ENCODE measurements at regions not wholly inside any gene's neighbourhood (a gene's known extent, or its start where the extent isn't known, plus 50 kb on each side); places are given as distances from the start of the nearest gene placed in this dataset.

GRCh38 chr2:14385043-14385442 is 247.5 kb upstream of the LRATD1 start:
- 0 out of 2 replicates have a peak, but pooled peaks cover 1% of the 10 kb centered on the region for H3K23me2 ChIP-seq (ENCODE audit: low read depth, low read length)
- CTCF ChIA-PET (ENCODE audit: partially characterized antibody) = interaction anchor here (0.6 to 1.1 kb wide), 6 partner anchors 10 to 1209 kb away, joined by 3 to 5 read pairs (median 3); no protein-coding TSS in a partner anchor

More at GRCh38 chr2:14385043-14385442, 247.5 kb upstream of the LRATD1 start:
- Histone ChIP-seq H3K4me2 (ENCODE audit: insufficient read depth in 1 of 2, low read depth in 2 of 2, low read length in 2 of 2) (no peak overlapping the region), H3K36me3 (ENCODE audit: control insufficient read depth in 2 of 4, insufficient read depth in 4 of 4, low read length in 3 of 4) (no peaks in the 10 kb centered on the region), H4K20me1 (replicated peaks in 1 of 2; ENCODE audit: control insufficient read depth in 1 of 2, insufficient read depth in 2 of 2, low read length in 2 of 2) (no peaks in the 10 kb centered on the region), H3K9ac (replicated peaks in 1 of 4; ENCODE audit: extremely low read depth in 1 of 4, low read depth in 3 of 4, low read length in 3 of 4) (no peak overlapping the region), H2AK5ac (ENCODE audit: low read depth, low read length) (no peak overlapping the region), H2BK20ac (ENCODE audit: low read length) (no peak overlapping the region), H4K91ac (replicated peaks; ENCODE audit: insufficient read length, low read length) (no peak overlapping the region), H3K4ac (replicated peaks; ENCODE audit: insufficient read length, low read depth, low read length) (no peak overlapping the region), H4K8ac (ENCODE audit: extremely low read depth, insufficient read depth, low read length) (no peak overlapping the region), H3K23ac (ENCODE audit: insufficient read length) (no peak overlapping the region), H2BK15ac (ENCODE audit: low read length) (no peak overlapping the region), H3K18ac (ENCODE audit: extremely low read depth, low read length) (no peak overlapping the region), H3K79me2 (ENCODE audit: control insufficient read depth in 1 of 2, insufficient read depth in 2 of 2, low read length in 2 of 2) (no peaks in the 10 kb centered on the region), H3K9me3 (ENCODE audit: insufficient read depth in 2 of 2, low read depth in 1 of 2, low read length in 1 of 2) (no peaks in the 10 kb centered on the region), H3K4me1 (replicated peaks in 1 of 4; ENCODE audit: control insufficient read depth in 3 of 4, insufficient read depth in 4 of 4, low read length in 3 of 4) (no peaks in the 10 kb centered on the region), H2BK120ac (replicated peaks; ENCODE audit: low read depth, low read length) (no peak overlapping the region), H3K4me3 (ENCODE audit: extremely low read depth in 1 of 4, insufficient read depth in 2 of 4, low read depth in 3 of 4, low read length in 4 of 4) (no peak overlapping the region), H2BK12ac (ENCODE audit: low read depth, low read length) (no peak overlapping the region), H3K79me1 (ENCODE audit: low read depth, low read length) (no peaks in the 10 kb centered on the region), H3K27me3 (replicated peaks in 1 of 4; ENCODE audit: control insufficient read depth in 3 of 4, extremely low read depth in 1 of 4, insufficient read depth in 3 of 4, low read length in 3 of 4) (no peaks in the 10 kb centered on the region), H3K56ac (replicated peaks; ENCODE audit: insufficient read length, low read depth, low read length) (no peak overlapping the region), H2BK5ac (ENCODE audit: low read depth, low read length) (no peak overlapping the region), H3K14ac (ENCODE audit: insufficient read length) (no peak overlapping the region), H2AFZ (ENCODE audit: low read length) (no peak overlapping the region), H4K5ac (ENCODE audit: insufficient read length, low read depth, low read length) (no peak overlapping the region), H3K27ac (ENCODE audit: low read depth, low read length) (no peak overlapping the region)
- DNase-seq (ENCODE audit: low read depth in 1 of 2, low spot score in 2 of 2) (no peak), FAIRE-seq (no peak)
- WGBS, 2 experiments (ENCODE audit: extremely low coverage in 1 of 2, insufficient coverage in 1 of 2, insufficient read length in 1 of 2, insufficient replicate concordance in 2 of 2, low coverage in 1 of 2, low lambda C conversion rate in 2 of 2, missing lambda C conversion rate in 1 of 2) = 86% methylated on average over 4 of the region's 4 CpGs; no CpG with 5 or more reads in 1 of the 2 experiments
- TF ChIP-seq RAD21 (IDR thresholded peaks at IDR 0.05 in 1 of 2, conservative IDR thresholded peaks at IDR 0.05 in 1 of 2; ENCODE audit: low read depth in 2 of 2, low read length in 2 of 2) = peak; percentile 54 to 61; a peak in 3 of 4 replicates
- TF ChIP-seq ZNF274 (IDR thresholded peaks at IDR 0.05; ENCODE audit: borderline replicate concordance, extremely low read depth, low read length) = no peak
- peak in 2 of 3 experiments; percentile 22 to 28; a peak in 2 of 4 replicates for TF ChIP-seq CTCF (IDR thresholded peaks at IDR 0.05; ENCODE audit: control extremely low read depth in 1 of 3, insufficient read depth in 1 of 3, low read depth in 1 of 3, low read length in 3 of 3)
- POLR2A ChIA-PET (ENCODE audit: partially characterized antibody) = no interaction called here

Data from H1 (cell line).